GM18867 (cell line): ENCODE measurements at regions not wholly inside any gene's neighbourhood (a gene's known extent, or its start where the extent isn't known, plus 50 kb on each side); places are given as distances from the start of the nearest gene placed in this dataset.
A peak's percentile ranks its signal among the peaks of the same experiment; 100 is the strongest.
"Not testable (repeated sequence)": the region's sequence is repeated elsewhere in the genome, so short reads cannot be mapped to it uniquely, and the experiment has no call there.

Experiments
- ATAC-seq: cut with Tn5 transposase; IDR thresholded peaks from one replicate; pipeline ENCODE4 v1.9.1; 2021; ENCODE audit warnings: mild to moderate bottlenecking, moderate library complexity; ENCODE audit not compliant: unreplicated experiment

DNA sequence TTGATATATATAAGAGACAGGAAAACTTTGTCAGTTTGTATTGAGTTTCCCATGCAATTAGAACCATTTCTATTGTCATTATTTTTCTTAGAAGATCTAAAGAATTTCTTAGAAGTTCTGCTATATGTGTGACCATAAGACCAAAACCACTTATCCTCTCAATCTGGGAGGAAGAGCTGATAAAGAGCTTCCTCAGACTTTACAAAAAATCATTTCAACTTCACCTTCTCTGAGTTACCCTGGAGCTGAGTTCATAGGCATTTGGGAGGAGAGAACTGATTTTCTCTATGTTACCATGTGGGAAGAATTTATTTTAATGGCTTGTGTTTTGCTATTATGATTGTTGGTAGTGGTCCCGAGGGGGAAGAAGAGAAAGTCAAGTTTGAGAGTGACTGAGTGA lies 329.3 kb downstream of the GPD2 start:
- ATAC-seq: no peak

- ATAC-seq: no peak
These were observed 333.6 kb downstream of the GPD2 start for GRCh38 chr2:156769802-156770201.

DNA sequence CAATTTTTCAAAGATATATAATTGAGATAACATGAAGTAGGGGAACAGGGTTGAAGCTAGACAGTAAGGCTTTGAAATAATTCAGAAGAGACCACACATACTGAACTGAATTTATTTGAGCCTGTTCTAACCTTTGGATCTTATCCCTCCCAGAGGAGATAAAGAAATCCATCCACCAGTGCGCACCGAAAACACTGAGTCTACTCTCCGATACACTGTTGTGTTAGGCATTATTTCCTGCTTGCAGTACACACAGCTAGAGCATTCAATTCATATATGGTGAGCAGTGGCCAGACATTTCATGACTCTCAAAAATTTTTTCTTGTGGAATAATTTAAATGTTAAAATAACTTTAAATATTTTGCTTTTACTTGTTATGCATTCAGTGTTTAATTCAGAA lies 342.7 kb downstream of the GPD2 start:
- ATAC-seq: no peak

GRCh38 chr2:156779416-156780120 lies 343.4 kb downstream of the GPD2 start:
- ATAC-seq: no peak

DNA sequence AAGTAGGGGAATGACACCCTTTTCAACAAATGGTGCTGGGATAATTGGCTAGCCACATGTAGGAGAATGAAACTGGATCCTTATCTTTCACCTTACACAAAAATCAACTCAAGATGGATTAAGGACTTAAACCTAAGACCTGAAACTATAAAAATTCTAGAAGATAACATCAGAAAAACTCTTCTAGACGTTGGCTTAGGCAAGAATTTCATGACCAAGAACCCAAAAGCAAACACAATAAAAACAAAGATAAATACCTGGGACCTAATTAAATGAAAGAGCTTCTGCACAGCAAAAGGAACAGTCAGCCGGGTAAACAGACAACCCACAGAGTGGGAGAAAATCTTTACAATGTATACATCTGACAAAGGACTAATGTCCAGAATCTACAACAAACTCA lies 345.5 kb downstream of the GPD2 start:
- ATAC-seq: not testable (repeated sequence)

DNA sequence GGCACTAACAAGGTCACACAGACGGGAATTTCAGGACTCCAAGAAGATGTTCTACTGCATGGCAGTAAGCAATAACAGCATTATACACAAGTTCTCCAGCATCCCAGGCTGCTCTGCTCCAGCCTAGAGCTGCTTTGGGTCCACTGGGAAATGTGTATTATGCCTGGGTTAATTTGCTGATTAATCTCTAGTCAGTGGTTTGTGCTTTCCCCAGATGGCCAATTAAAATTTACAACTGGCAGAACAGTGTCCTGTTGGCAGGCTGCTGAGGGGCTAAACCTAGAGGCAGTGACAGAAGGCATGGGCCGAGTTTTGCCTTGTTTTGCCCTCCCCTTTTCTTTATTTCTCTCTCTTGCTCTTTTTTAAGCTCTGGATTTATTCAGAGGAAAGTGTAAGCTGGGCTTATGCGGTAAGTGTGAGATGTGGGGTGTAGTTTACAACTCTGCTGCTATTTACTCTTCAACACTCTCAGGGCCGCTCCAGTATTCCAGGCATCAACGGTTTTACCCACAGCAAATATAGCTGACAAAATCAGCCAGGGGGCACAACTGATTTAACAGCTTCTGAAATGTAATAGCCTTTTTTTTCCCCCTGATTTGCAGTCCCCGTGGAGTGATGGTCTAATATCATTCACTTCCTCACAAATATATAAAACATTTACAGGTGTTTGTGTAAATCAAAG lies 348.0 kb downstream of the GPD2 start:
- no peak for ATAC-seq

GRCh38 chr2:156787517-156787916 lies 351.3 kb downstream of the GPD2 start:
- no peak for ATAC-seq

GRCh38 chr2:156790343-156791037 lies 354.3 kb downstream of the GPD2 start:
- no peak for ATAC-seq

- ATAC-seq: no peak
These were observed 356.2 kb downstream of the GPD2 start for GRCh38 chr2:156792242-156792840.

- ATAC-seq: no peak
These were observed 361.7 kb downstream of the GPD2 start for GRCh38 chr2:156797832-156798231.

DNA sequence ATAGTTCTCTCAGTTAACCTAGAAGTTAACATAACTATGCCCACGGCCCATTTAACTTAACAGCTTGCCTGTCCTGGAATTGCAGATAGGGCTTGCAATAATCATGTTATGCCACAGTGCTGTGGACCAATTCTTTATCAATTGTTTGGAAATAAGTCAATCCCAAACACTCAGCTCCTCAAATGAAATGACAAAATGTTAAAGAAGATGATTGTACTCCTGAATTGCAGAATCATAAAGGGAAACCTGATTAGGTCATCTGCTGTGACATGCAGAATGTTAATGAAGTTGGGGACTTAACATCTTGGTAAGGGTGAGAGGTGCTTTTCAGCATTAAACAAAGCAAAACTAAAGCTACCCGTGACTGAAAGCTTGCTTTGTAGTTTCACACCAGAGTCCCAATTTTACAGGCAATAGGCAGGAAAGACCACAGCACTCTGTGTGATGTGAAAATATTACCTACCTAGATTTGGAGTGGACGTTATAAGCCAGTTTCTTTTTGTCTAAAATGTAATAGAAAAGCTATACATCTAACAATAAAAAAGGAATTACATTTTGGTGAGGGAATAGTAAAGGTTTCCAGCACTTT lies 364.0 kb downstream of the GPD2 start:
- peak; percentile 62 for ATAC-seq

DNA sequence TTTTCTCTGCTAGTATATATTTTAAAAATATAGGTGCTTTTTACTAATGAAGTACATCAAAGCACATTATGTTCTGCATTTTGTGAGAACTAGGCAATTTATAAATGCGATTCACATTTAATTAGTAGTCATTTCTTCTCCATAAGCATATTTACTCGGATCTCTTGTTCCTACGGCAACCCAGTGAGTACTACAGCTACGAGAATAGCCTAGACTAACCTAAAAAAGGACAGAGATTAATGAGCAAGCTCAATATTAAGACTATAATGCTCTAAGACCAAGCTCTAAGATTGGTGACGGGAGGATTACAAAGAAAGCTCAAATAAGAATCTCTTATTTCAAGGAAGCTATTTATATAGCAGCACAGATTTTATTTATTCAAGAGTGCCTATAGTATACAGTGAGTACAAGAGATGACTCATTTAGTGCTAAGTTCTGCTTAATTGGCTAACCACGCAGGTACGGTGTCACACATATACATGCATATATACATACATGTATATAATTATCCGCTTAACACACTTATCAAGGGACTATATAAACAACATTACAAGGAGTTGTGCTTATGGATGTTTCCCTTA lies 364.7 kb downstream of the GPD2 start:
- no peak for ATAC-seq

GRCh38 chr2:156803243-156803642 lies 367.1 kb downstream of the GPD2 start:
- no peak for ATAC-seq

DNA sequence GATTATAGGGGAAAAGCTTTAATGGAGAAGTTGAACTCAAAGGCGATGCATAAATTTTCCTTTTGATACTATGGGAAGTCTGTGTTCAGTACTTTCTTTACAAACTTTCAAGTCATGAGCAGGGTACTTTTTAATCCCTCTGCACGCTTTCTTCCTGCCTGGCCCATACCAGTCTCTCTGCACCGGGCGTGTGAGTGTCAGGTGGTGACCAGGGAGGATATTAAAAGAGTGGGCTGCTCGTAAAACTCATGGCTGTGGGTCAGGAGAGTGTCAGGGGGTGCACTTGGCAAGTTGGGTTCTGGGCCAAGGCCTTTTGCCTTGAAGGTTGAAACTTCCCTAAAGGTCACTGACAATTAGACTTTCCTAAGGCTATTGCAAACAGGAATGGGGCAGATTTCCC lies 367.8 kb downstream of the GPD2 start:
- ATAC-seq: no peak

DNA sequence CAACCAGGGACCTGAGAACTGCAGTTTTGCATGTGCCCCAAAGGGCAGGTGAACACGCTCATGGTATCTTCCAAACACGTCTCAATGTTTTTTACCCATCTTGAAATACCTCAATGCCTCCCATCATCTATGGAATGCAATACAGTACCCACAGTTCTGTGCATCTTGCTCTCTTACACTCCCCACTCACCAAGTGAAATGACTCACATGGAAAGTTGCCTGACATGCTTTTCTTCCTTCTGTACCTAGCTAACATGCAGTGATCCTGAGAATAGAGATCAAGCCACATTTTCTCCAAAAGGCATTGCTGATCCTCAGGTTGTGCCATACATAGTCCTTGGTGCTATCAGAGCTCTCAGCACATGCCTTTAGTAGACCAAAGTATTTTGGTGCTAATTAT lies 373.9 kb downstream of the GPD2 start:
- no peak for ATAC-seq

GRCh38 chr2:156812496-156812895 lies 376.3 kb downstream of the GPD2 start:
- no peak for ATAC-seq

DNA sequence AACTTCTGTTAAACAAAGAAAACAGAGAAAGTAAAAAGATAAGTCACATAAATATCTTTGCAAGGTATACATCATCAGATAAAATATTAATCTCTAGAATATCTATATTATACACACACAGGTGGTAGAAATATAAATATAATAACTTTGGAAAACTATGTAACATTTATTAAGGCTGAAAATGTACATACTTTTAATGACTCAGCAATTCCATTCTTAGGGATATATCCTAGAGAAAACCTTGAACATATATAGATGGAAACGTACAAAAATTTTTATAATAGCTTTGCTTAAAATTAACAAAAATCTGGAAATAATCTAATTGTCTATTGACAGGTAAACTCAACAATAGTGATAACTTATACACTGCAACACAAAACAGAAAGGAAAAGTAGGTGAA lies 381.3 kb downstream of the GPD2 start:
- ATAC-seq: no peak

DNA sequence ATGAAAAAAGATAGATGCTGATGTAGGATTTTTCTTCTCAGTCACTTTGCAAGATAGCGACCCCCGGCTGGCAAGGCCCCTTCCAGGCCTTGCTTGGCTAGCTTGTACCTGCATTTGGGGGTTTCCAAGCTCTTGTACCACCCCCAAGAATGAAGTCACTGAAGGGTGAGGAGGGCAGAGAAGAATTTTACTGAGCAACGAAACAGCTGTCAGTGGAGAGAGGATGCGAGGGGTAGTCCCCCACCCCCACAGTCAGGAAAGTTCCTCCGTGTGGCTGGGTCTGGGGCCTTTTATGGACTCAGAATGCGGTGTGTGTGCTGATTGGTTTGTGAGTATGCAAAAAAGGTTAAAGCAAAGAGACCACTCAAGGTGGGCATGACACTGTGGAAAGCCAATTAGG lies 382.0 kb downstream of the GPD2 start:
- no peak for ATAC-seq

- ATAC-seq: no peak
These were observed 382.8 kb downstream of the GPD2 start for GRCh38 chr2:156818944-156819343.

GRCh38 chr2:156826341-156826933 lies 390.3 kb downstream of the GPD2 start:
- no peak for ATAC-seq

GRCh38 chr2:156834431-156834830 lies 398.3 kb downstream of the GPD2 start:
- no peak for ATAC-seq
